HG03066 (cell line): ENCODE measurements at regions not wholly inside any gene's neighbourhood (a gene's known extent, or its start where the extent isn't known, plus 50 kb on each side); places are given as distances from the start of the nearest gene placed in this dataset.
"Not testable (repeated sequence)": the region's sequence is repeated elsewhere in the genome, so short reads cannot be mapped to it uniquely, and the experiment has no call there.

Experiments
- ATAC-seq: cut with Tn5 transposase; IDR thresholded peaks from one replicate; pipeline ENCODE4 v1.9.1; 2021; ENCODE audit warnings: low read depth; ENCODE audit not compliant: unreplicated experiment

- no peak for ATAC-seq
Measured at GRCh38 chr18:60067426-60068210, 167.8 kb downstream of the PMAIP1 start.

GRCh38 chr18:60066219-60066975 is 166.6 kb downstream of the PMAIP1 start:
- ATAC-seq, result no peak

- ATAC-seq, result no peak
Measured at GRCh38 chr18:60064271-60064670, 164.5 kb downstream of the PMAIP1 start.

GRCh38 chr18:60062831-60063230 is 163.0 kb downstream of the PMAIP1 start:
- ATAC-seq, result not testable (repeated sequence)

- no peak for ATAC-seq
Measured at GRCh38 chr18:60062396-60062795, 162.6 kb downstream of the PMAIP1 start.

GRCh38 chr18:60060578-60060977 is 160.8 kb downstream of the PMAIP1 start:
- no peak for ATAC-seq

- no peak for ATAC-seq
Measured at GRCh38 chr18:60060026-60060425, 160.2 kb downstream of the PMAIP1 start.

- no peak for ATAC-seq
Measured at GRCh38 chr18:60059216-60059615, 159.4 kb downstream of the PMAIP1 start.

GRCh38 chr18:60053747-60054304 is 154.0 kb downstream of the PMAIP1 start:
- ATAC-seq, result no peak

- no peak for ATAC-seq
Measured at GRCh38 chr18:60050821-60051220, 151.0 kb downstream of the PMAIP1 start.

GRCh38 chr18:60049172-60049571 is 149.4 kb downstream of the PMAIP1 start:
- no peak for ATAC-seq

- ATAC-seq, result no peak
Measured at GRCh38 chr18:60047556-60047955, 147.8 kb downstream of the PMAIP1 start.

- no peak for ATAC-seq
Measured at GRCh38 chr18:60044290-60045006, 144.7 kb downstream of the PMAIP1 start.

- no peak for ATAC-seq
Measured at GRCh38 chr18:60040971-60041370, 141.2 kb downstream of the PMAIP1 start.

- ATAC-seq, result no peak
Measured at GRCh38 chr18:60038731-60039130, 138.9 kb downstream of the PMAIP1 start.

- no peak for ATAC-seq
Measured at GRCh38 chr18:60027397-60027796, 127.6 kb downstream of the PMAIP1 start.

GRCh38 chr18:60024857-60025256 is 125.1 kb downstream of the PMAIP1 start:
- ATAC-seq, result no peak

GRCh38 chr18:60024345-60024744 is 124.5 kb downstream of the PMAIP1 start:
- no peak for ATAC-seq

GRCh38 chr18:60022671-60023276 is 123.0 kb downstream of the PMAIP1 start:
- ATAC-seq, result no peak

GRCh38 chr18:60021556-60021955 is 121.8 kb downstream of the PMAIP1 start:
- ATAC-seq, result no peak
